ENCODE measurements at regions not wholly inside any gene's neighbourhood (a gene's known extent, or its start where the extent isn't known, plus 50 kb on each side); places are given as distances from the start of the nearest gene placed in this dataset.
A peak's percentile ranks its signal among the peaks of the same experiment; 100 is the strongest.

GRCh38 chr5:67831048-67831447 lies 384.5 kb upstream of the PIK3R1 start:
- H3K4me1 Mint-ChIP-seq (ENCODE audit: low read depth, unreplicated experiment) = no peaks in the 10 kb centered on the region
- no peak for DNase-seq
- intact Hi-C loops (cut with micrococcal nuclease; ENCODE audit: unreplicated experiment) = no loop called here
- no peak overlapping the region for H3K4me3 Mint-ChIP-seq (ENCODE audit: low read depth, unreplicated experiment)
- BruUV-seq (replicated peaks) = no TSS peak
- TF ChIP-seq CTCF (IDR thresholded peaks at IDR 0.05; ENCODE audit: unreplicated experiment) = no peak
- CTCF ChIA-PET = no interaction called here
- no peaks in the 10 kb centered on the region for H3K36me3 Mint-ChIP-seq (ENCODE audit: insufficient read depth, unreplicated experiment)
- peaks cover 4% of the 10 kb centered on the region for H3K9me3 Mint-ChIP-seq (ENCODE audit: low read depth, unreplicated experiment)
- H3K27me3 Mint-ChIP-seq (ENCODE audit: unreplicated experiment) = no peaks in the 10 kb centered on the region
- H3K27ac Mint-ChIP-seq (ENCODE audit: unreplicated experiment) = no peak overlapping the region

- H3K27me3 Mint-ChIP-seq (ENCODE audit: unreplicated experiment) = no peaks in the 10 kb centered on the region
- H3K4me3 Mint-ChIP-seq (ENCODE audit: low read depth, unreplicated experiment) = no peak overlapping the region
- CTCF ChIA-PET = no interaction called here
- peaks cover 9% of the 10 kb centered on the region for H3K4me1 Mint-ChIP-seq (ENCODE audit: low read depth, unreplicated experiment)
- no TSS peak for BruUV-seq (replicated peaks)
- intact Hi-C loops (cut with micrococcal nuclease; ENCODE audit: unreplicated experiment) = no loop called here
- TF ChIP-seq CTCF (IDR thresholded peaks at IDR 0.05; ENCODE audit: unreplicated experiment) = no peak
- H3K27ac Mint-ChIP-seq (ENCODE audit: unreplicated experiment) = no peak overlapping the region
- peaks cover 3% of the 10 kb centered on the region for H3K9me3 Mint-ChIP-seq (ENCODE audit: low read depth, unreplicated experiment)
- DNase-seq = no peak
- no peaks in the 10 kb centered on the region for H3K36me3 Mint-ChIP-seq (ENCODE audit: insufficient read depth, unreplicated experiment)
Measured at GRCh38 chr5:67827541-67827940, 388.0 kb upstream of the PIK3R1 start.

- CTCF ChIA-PET = no interaction called here
- intact Hi-C loops (cut with micrococcal nuclease; ENCODE audit: unreplicated experiment) = no loop called here
- BruUV-seq (replicated peaks) = no TSS peak
- no peak for DNase-seq
- Mint-ChIP-seq H3K4me3 (ENCODE audit: low read depth, unreplicated experiment) (no peak overlapping the region), H3K27me3 (ENCODE audit: unreplicated experiment) (no peaks in the 10 kb centered on the region), H3K36me3 (ENCODE audit: insufficient read depth, unreplicated experiment) (no peaks in the 10 kb centered on the region), H3K4me1 (ENCODE audit: low read depth, unreplicated experiment) (peaks cover 9% of the 10 kb centered on the region), H3K27ac (ENCODE audit: unreplicated experiment) (no peak overlapping the region), H3K9me3 (ENCODE audit: low read depth, unreplicated experiment) (peaks cover 4% of the 10 kb centered on the region)
- no peak for TF ChIP-seq CTCF (IDR thresholded peaks at IDR 0.05; ENCODE audit: unreplicated experiment)
Measured at GRCh38 chr5:67824852-67825251, 390.7 kb upstream of the PIK3R1 start.

- no peak for DNase-seq
- CTCF ChIA-PET = no interaction called here
- Mint-ChIP-seq H3K4me3 (ENCODE audit: low read depth, unreplicated experiment) (peak overlapping the region; percentile 52), H3K27me3 (ENCODE audit: unreplicated experiment) (no peaks in the 10 kb centered on the region), H3K36me3 (ENCODE audit: insufficient read depth, unreplicated experiment) (peaks cover 14% of the 10 kb centered on the region), H3K9me3 (ENCODE audit: low read depth, unreplicated experiment) (peaks cover 7% of the 10 kb centered on the region), H3K4me1 (ENCODE audit: low read depth, unreplicated experiment) (peaks cover 37% of the 10 kb centered on the region), H3K27ac (ENCODE audit: unreplicated experiment) (no peak overlapping the region)
- no peak for TF ChIP-seq CTCF (IDR thresholded peaks at IDR 0.05; ENCODE audit: unreplicated experiment)
- intact Hi-C loops (cut with micrococcal nuclease; ENCODE audit: unreplicated experiment) = loop anchor here (10.0 kb wide), 2 partner anchors 397 to 437 kb away; partner anchors contain the start of gene PIK3R1
- no TSS peak for BruUV-seq (replicated peaks)
Measured at GRCh38 chr5:67817652-67818051, 397.9 kb upstream of the PIK3R1 start.
